Breast epithelium (tissue), 3 donors: ENCODE measurements at regions not wholly inside any gene's neighbourhood (a gene's known extent, or its start where the extent isn't known, plus 50 kb on each side); places are given as distances from the start of the nearest gene placed in this dataset.

Experiments used
- CTCF ChIP-seq, 3 donors: fragments of 450-650 bp; IDR thresholded peaks; one replicate each; pipeline ENCODE4 v1.5.1; 2016 to 2017; ENCODE audit warnings: antibody characterized with exemption in 3 of 3, mild to moderate bottlenecking in 3 of 3, moderate library complexity in 3 of 3
- POLR2AphosphoS5 ChIP-seq, 3 donors: sonication (generic); formaldehyde crosslinking; IDR thresholded peaks; one replicate each; pipeline ENCODE4 v1.6.1; 2017; ENCODE audit warnings: antibody characterized with exemption in 3 of 3

GRCh38 chr2:204332706-204333105 is 212.6 kb upstream of the PARD3B start:
- no peak for TF ChIP-seq POLR2AphosphoS5 (IDR thresholded peaks at IDR 0.05)
- TF ChIP-seq CTCF (IDR thresholded peaks at IDR 0.05), result no peak
